Adipose tissue (tissue), 3 donors: ENCODE measurements at regions not wholly inside any gene's neighbourhood (a gene's known extent, or its start where the extent isn't known, plus 50 kb on each side); places are given as distances from the start of the nearest gene placed in this dataset.

Experiments
- H3K27ac ChIP-seq: one replicate; pipeline ENCODE4 v1.5.1; 2013; ENCODE audit warnings: low read depth, low read length
- WGBS, 3 donors: extraction: QIAGEN DNeasy Blood & Tissue Kit; methylation state at CpG; one replicate each; pipeline ENCODE4 v1.1.7; 2013; 5-methylcytosine and 5-hydroxymethylcytosine counted together
- donor health status: healthy with polysubstance abuse.
- donor health status: Bipolar disorder and iron deficiency.
- donor health status: healthy.

- no peak overlapping the region for H3K27ac ChIP-seq
- WGBS, 3 donors, result 64 to 74% (median 64%) methylated on average over 8 of the region's 8 CpGs
Observed at GRCh38 chr6:14212020-14212419, 94.4 kb downstream of the CD83 start.

- WGBS, 3 donors, result 92 to 97% (median 95%) methylated on average over 5 of the region's 5 CpGs
Observed at GRCh38 chr6:14212632-14213031, 95.1 kb downstream of the CD83 start.

GRCh38 chr6:14216946-14217684, 99.5 kb downstream of the CD83 start:
- 87 to 89% (median 87%) methylated on average over 13 of the region's 13 CpGs for WGBS, 3 donors
- H3K27ac ChIP-seq, result no peak overlapping the region

More at GRCh38 chr6:14212632-14213031, 95.1 kb downstream of the CD83 start:
- no peak overlapping the region for H3K27ac ChIP-seq

GRCh38 chr6:14217728-14218518, 100.4 kb downstream of the CD83 start:
- H3K27ac ChIP-seq, result no peak overlapping the region

GRCh38 chr6:14218519-14218800, 100.9 kb downstream of the CD83 start:
- no peak overlapping the region for H3K27ac ChIP-seq
- whole genome bisulfite sequencing, 3 donors, result 81 to 96% (median 88%) methylated on average over 1 of the region's 1 CpG

More at GRCh38 chr6:14217728-14218518, 100.4 kb downstream of the CD83 start:
- WGBS, 3 donors, result 76 to 84% (median 81%) methylated on average over 12 of the region's 12 CpGs

GRCh38 chr6:14221564-14222279, 104.2 kb downstream of the CD83 start:
- WGBS, 3 donors, result 83 to 97% (median 94%) methylated on average over 8 of the region's 8 CpGs
- no peak overlapping the region for H3K27ac ChIP-seq

- 90 to 96% (median 91%) methylated on average over 8 of the region's 8 CpGs for WGBS, 3 donors
Observed at GRCh38 chr6:14222956-14223355, 105.4 kb downstream of the CD83 start.

GRCh38 chr6:14224359-14225103, 107.0 kb downstream of the CD83 start:
- 50 to 76% (median 52%) methylated on average over 8 of the region's 8 CpGs for WGBS, 3 donors
- H3K27ac ChIP-seq, result no peak overlapping the region

More at GRCh38 chr6:14222956-14223355, 105.4 kb downstream of the CD83 start:
- no peak overlapping the region for H3K27ac ChIP-seq

GRCh38 chr6:14226051-14226660, 108.6 kb downstream of the CD83 start:
- whole genome bisulfite sequencing, 3 donors, result 95 to 96% (median 96%) methylated on average over 2 of the region's 2 CpGs

GRCh38 chr6:14228571-14228970, 111.0 kb downstream of the CD83 start:
- WGBS, 3 donors, result 52 to 63% (median 63%) methylated on average over 7 of the region's 7 CpGs
- no peak overlapping the region for H3K27ac ChIP-seq

More at GRCh38 chr6:14226051-14226660, 108.6 kb downstream of the CD83 start:
- H3K27ac ChIP-seq, result no peak overlapping the region

GRCh38 chr6:14231071-14231483, 113.5 kb downstream of the CD83 start:
- H3K27ac ChIP-seq, result no peak overlapping the region
- WGBS, 3 donors, result 61 to 94% (median 84%) methylated on average over 6 of the region's 6 CpGs

- WGBS, 3 donors, result 67 to 92% (median 90%) methylated on average over 7 of the region's 7 CpGs
Observed at GRCh38 chr6:14231501-14232280, 114.1 kb downstream of the CD83 start.

GRCh38 chr6:14232889-14233288, 115.3 kb downstream of the CD83 start:
- WGBS, 3 donors, result 81 to 95% (median 95%) methylated on average over 2 of the region's 2 CpGs
- no peak overlapping the region for H3K27ac ChIP-seq

More at GRCh38 chr6:14231501-14232280, 114.1 kb downstream of the CD83 start:
- no peak overlapping the region for H3K27ac ChIP-seq

- WGBS, 3 donors, result 89 to 93% (median 92%) methylated on average over 8 of the region's 8 CpGs
Observed at GRCh38 chr6:14235653-14236356, 118.2 kb downstream of the CD83 start.

GRCh38 chr6:14239097-14239496, 121.5 kb downstream of the CD83 start:
- 94 to 96% (median 96%) methylated on average over 2 of the region's 2 CpGs for WGBS, 3 donors
- H3K27ac ChIP-seq, result no peak overlapping the region

More at GRCh38 chr6:14235653-14236356, 118.2 kb downstream of the CD83 start:
- no peak overlapping the region for H3K27ac ChIP-seq

GRCh38 chr6:14240411-14241166, 123.0 kb downstream of the CD83 start:
- WGBS, 3 donors, result 51 to 78% (median 65%) methylated on average over 5 of the region's 5 CpGs

More at GRCh38 chr6:14240411-14241166, 123.0 kb downstream of the CD83 start:
- no peak overlapping the region for H3K27ac ChIP-seq
